ENCODE measurements at regions not wholly inside any gene's neighbourhood (a gene's known extent, or its start where the extent isn't known, plus 50 kb on each side); places are given as distances from the start of the nearest gene placed in this dataset.

GRCh38 chrX:22360129-22360528 is 87.4 kb downstream of the CBLL2 start:
- Histone ChIP-seq H3K36me3 (ENCODE audit: control insufficient read depth, insufficient read depth, low read length, severe bottlenecking) (no peaks in the 10 kb centered on the region), H3K4me3 (ENCODE audit: low read length) (no peak overlapping the region), H3K9me3 (ENCODE audit: control insufficient read depth, low read length) (no peaks in the 10 kb centered on the region), H3K27me3 (replicated peaks; ENCODE audit: control insufficient read depth, insufficient read depth, low read length) (peaks cover 5% of the 10 kb centered on the region), H3K9ac (ENCODE audit: low read length) (no peak overlapping the region), H3K4me1 (ENCODE audit: control insufficient read depth, insufficient read depth, low read length) (no peaks in the 10 kb centered on the region)
- DNase-seq (ENCODE audit: low read depth) = no peak

GRCh38 chrX:22365460-22365859 is 92.7 kb downstream of the CBLL2 start:
- Histone ChIP-seq H3K9ac (ENCODE audit: low read length) (no peak overlapping the region), H3K27me3 (replicated peaks; ENCODE audit: control insufficient read depth, insufficient read depth, low read length) (no peaks in the 10 kb centered on the region), H3K4me1 (ENCODE audit: control insufficient read depth, insufficient read depth, low read length) (no peaks in the 10 kb centered on the region), H3K4me3 (ENCODE audit: low read length) (no peak overlapping the region), H3K36me3 (ENCODE audit: control insufficient read depth, insufficient read depth, low read length, severe bottlenecking) (no peaks in the 10 kb centered on the region), H3K9me3 (ENCODE audit: control insufficient read depth, low read length) (no peaks in the 10 kb centered on the region)
- DNase-seq (ENCODE audit: low read depth) = peak; percentile 38

- no peaks in the 10 kb centered on the region for H3K36me3 ChIP-seq (ENCODE audit: control insufficient read depth, insufficient read depth, low read length, severe bottlenecking)
- no peak overlapping the region for H3K9ac ChIP-seq (ENCODE audit: low read length)
- H3K4me3 ChIP-seq (ENCODE audit: low read length) = no peak overlapping the region
- no peaks in the 10 kb centered on the region for H3K27me3 ChIP-seq (replicated peaks; ENCODE audit: control insufficient read depth, insufficient read depth, low read length)
- no peaks in the 10 kb centered on the region for H3K9me3 ChIP-seq (ENCODE audit: control insufficient read depth, low read length)
- DNase-seq (ENCODE audit: low read depth) = peak; percentile 20
- no peaks in the 10 kb centered on the region for H3K4me1 ChIP-seq (ENCODE audit: control insufficient read depth, insufficient read depth, low read length)
Observed at GRCh38 chrX:22366166-22366702, 93.5 kb downstream of the CBLL2 start.

- Histone ChIP-seq H3K9ac (ENCODE audit: low read length) (no peak overlapping the region), H3K9me3 (ENCODE audit: control insufficient read depth, low read length) (no peaks in the 10 kb centered on the region), H3K27me3 (replicated peaks; ENCODE audit: control insufficient read depth, insufficient read depth, low read length) (no peaks in the 10 kb centered on the region), H3K4me1 (ENCODE audit: control insufficient read depth, insufficient read depth, low read length) (no peaks in the 10 kb centered on the region), H3K36me3 (ENCODE audit: control insufficient read depth, insufficient read depth, low read length, severe bottlenecking) (no peaks in the 10 kb centered on the region), H3K4me3 (ENCODE audit: low read length) (no peak overlapping the region)
- no peak for DNase-seq (ENCODE audit: low read depth)
Observed at GRCh38 chrX:22366906-22367305, 94.2 kb downstream of the CBLL2 start.

GRCh38 chrX:22373094-22373493 is 100.4 kb downstream of the CBLL2 start:
- Histone ChIP-seq H3K9me3 (ENCODE audit: control insufficient read depth, low read length) (no peaks in the 10 kb centered on the region), H3K27me3 (replicated peaks; ENCODE audit: control insufficient read depth, insufficient read depth, low read length) (no peaks in the 10 kb centered on the region), H3K4me1 (ENCODE audit: control insufficient read depth, insufficient read depth, low read length) (no peaks in the 10 kb centered on the region), H3K4me3 (ENCODE audit: low read length) (no peak overlapping the region), H3K36me3 (ENCODE audit: control insufficient read depth, insufficient read depth, low read length, severe bottlenecking) (no peaks in the 10 kb centered on the region), H3K9ac (ENCODE audit: low read length) (no peak overlapping the region)
- no peak for DNase-seq (ENCODE audit: low read depth)

GRCh38 chrX:22373766-22374165 is 101.1 kb downstream of the CBLL2 start:
- no peaks in the 10 kb centered on the region for H3K9me3 ChIP-seq (ENCODE audit: control insufficient read depth, low read length)
- no peak for DNase-seq (ENCODE audit: low read depth)
- no peaks in the 10 kb centered on the region for H3K36me3 ChIP-seq (ENCODE audit: control insufficient read depth, insufficient read depth, low read length, severe bottlenecking)
- H3K9ac ChIP-seq (ENCODE audit: low read length) = no peak overlapping the region
- no peaks in the 10 kb centered on the region for H3K4me1 ChIP-seq (ENCODE audit: control insufficient read depth, insufficient read depth, low read length)
- no peaks in the 10 kb centered on the region for H3K27me3 ChIP-seq (replicated peaks; ENCODE audit: control insufficient read depth, insufficient read depth, low read length)
- H3K4me3 ChIP-seq (ENCODE audit: low read length) = no peak overlapping the region

GRCh38 chrX:22376369-22376768 is 103.7 kb downstream of the CBLL2 start:
- H3K9me3 ChIP-seq (ENCODE audit: control insufficient read depth, low read length) = peaks cover 11% of the 10 kb centered on the region
- DNase-seq (ENCODE audit: low read depth) = no peak
- H3K27me3 ChIP-seq (replicated peaks; ENCODE audit: control insufficient read depth, insufficient read depth, low read length) = no peaks in the 10 kb centered on the region
- no peaks in the 10 kb centered on the region for H3K4me1 ChIP-seq (ENCODE audit: control insufficient read depth, insufficient read depth, low read length)
- no peak overlapping the region for H3K9ac ChIP-seq (ENCODE audit: low read length)
- H3K36me3 ChIP-seq (ENCODE audit: control insufficient read depth, insufficient read depth, low read length, severe bottlenecking) = no peaks in the 10 kb centered on the region
- H3K4me3 ChIP-seq (ENCODE audit: low read length) = no peak overlapping the region

GRCh38 chrX:22378296-22378695 is 105.6 kb downstream of the CBLL2 start:
- peaks cover 16% of the 10 kb centered on the region for H3K9me3 ChIP-seq (ENCODE audit: control insufficient read depth, low read length)
- H3K27me3 ChIP-seq (replicated peaks; ENCODE audit: control insufficient read depth, insufficient read depth, low read length) = no peaks in the 10 kb centered on the region
- DNase-seq (ENCODE audit: low read depth) = no peak
- H3K9ac ChIP-seq (ENCODE audit: low read length) = no peak overlapping the region
- H3K4me3 ChIP-seq (ENCODE audit: low read length) = no peak overlapping the region
- no peaks in the 10 kb centered on the region for H3K36me3 ChIP-seq (ENCODE audit: control insufficient read depth, insufficient read depth, low read length, severe bottlenecking)
- H3K4me1 ChIP-seq (ENCODE audit: control insufficient read depth, insufficient read depth, low read length) = no peaks in the 10 kb centered on the region

- H3K9ac ChIP-seq (ENCODE audit: low read length) = no peak overlapping the region
- DNase-seq (ENCODE audit: low read depth) = no peak
- no peak overlapping the region for H3K4me3 ChIP-seq (ENCODE audit: low read length)
- H3K4me1 ChIP-seq (ENCODE audit: control insufficient read depth, insufficient read depth, low read length) = no peaks in the 10 kb centered on the region
- no peaks in the 10 kb centered on the region for H3K27me3 ChIP-seq (replicated peaks; ENCODE audit: control insufficient read depth, insufficient read depth, low read length)
- H3K36me3 ChIP-seq (ENCODE audit: control insufficient read depth, insufficient read depth, low read length, severe bottlenecking) = no peaks in the 10 kb centered on the region
- H3K9me3 ChIP-seq (ENCODE audit: control insufficient read depth, low read length) = peaks cover 25% of the 10 kb centered on the region
Observed at GRCh38 chrX:22383988-22384387, 111.3 kb downstream of the CBLL2 start.

- peak; percentile 60 for DNase-seq (ENCODE audit: low read depth)
- Histone ChIP-seq H3K36me3 (ENCODE audit: control insufficient read depth, insufficient read depth, low read length, severe bottlenecking) (no peaks in the 10 kb centered on the region), H3K4me3 (ENCODE audit: low read length) (peak overlapping the region; percentile 24), H3K4me1 (ENCODE audit: control insufficient read depth, insufficient read depth, low read length) (no peaks in the 10 kb centered on the region), H3K9me3 (ENCODE audit: control insufficient read depth, low read length) (no peaks in the 10 kb centered on the region), H3K9ac (ENCODE audit: low read length) (no peak overlapping the region), H3K27me3 (replicated peaks; ENCODE audit: control insufficient read depth, insufficient read depth, low read length) (no peaks in the 10 kb centered on the region)
Observed at GRCh38 chrX:22389556-22390179, 117.0 kb downstream of the CBLL2 start.

GRCh38 chrX:22392133-22392948 is 119.6 kb downstream of the CBLL2 start:
- H3K9ac ChIP-seq (ENCODE audit: low read length) = no peak overlapping the region
- no peaks in the 10 kb centered on the region for H3K4me1 ChIP-seq (ENCODE audit: control insufficient read depth, insufficient read depth, low read length)
- H3K4me3 ChIP-seq (ENCODE audit: low read length) = no peak overlapping the region
- no peak for DNase-seq (ENCODE audit: low read depth)
- H3K9me3 ChIP-seq (ENCODE audit: control insufficient read depth, low read length) = no peaks in the 10 kb centered on the region
- no peaks in the 10 kb centered on the region for H3K36me3 ChIP-seq (ENCODE audit: control insufficient read depth, insufficient read depth, low read length, severe bottlenecking)
- no peaks in the 10 kb centered on the region for H3K27me3 ChIP-seq (replicated peaks; ENCODE audit: control insufficient read depth, insufficient read depth, low read length)

Measured in adipocyte (in vitro differentiated cells).